GM19438 (cell line): ENCODE measurements at regions not wholly inside any gene's neighbourhood (a gene's known extent, or its start where the extent isn't known, plus 50 kb on each side); places are given as distances from the start of the nearest gene placed in this dataset.
"Not testable (repeated sequence)": the region's sequence is repeated elsewhere in the genome, so short reads cannot be mapped to it uniquely, and the experiment has no call there.

Experiments used
- ATAC-seq: cut with Tn5 transposase; IDR thresholded peaks from one replicate; pipeline ENCODE4 v1.9.1; 2021; ENCODE audit warnings: low read depth; ENCODE audit not compliant: unreplicated experiment

DNA sequence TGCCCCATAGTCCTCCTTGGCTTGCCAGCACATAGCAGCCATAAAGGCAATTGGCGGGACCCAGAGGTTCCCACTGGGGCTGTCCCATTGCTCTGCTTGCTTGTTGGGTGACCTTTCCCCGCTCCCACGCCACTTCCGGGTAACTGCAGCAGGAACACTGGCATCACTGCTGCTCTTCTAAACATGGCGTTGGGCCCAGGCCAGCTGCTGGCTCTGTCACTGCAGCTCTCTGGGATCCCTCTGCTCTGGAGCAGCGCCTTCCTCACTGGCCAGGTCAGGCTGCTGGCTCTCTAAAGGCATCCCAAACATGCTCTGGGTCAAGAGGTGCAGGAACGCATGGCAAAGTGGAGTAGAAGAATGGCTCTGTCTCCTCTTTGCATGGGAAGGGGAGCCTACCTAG, 92.9 kb downstream of the DRD1 start:
- no peak for ATAC-seq

DNA sequence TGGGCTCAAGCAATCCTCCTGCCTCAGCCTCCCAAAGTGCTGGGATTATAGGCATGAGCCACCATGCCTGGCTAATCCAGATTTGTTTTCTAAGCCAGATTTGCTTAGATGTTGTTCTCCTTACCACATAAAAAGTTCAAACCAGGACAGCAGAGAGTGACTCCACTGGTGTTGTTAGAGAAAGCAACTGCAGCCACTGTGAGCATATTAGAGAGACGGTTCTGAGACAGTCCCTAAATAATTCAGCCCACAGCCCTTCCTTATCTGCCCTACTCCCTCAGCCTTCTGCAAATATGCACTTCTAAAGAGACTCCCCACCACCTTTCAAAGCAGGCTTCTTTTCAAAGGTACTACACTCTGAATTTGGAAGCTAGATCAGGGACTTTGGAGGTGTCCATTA, 96.1 kb downstream of the DRD1 start:
- no peak for ATAC-seq

DNA sequence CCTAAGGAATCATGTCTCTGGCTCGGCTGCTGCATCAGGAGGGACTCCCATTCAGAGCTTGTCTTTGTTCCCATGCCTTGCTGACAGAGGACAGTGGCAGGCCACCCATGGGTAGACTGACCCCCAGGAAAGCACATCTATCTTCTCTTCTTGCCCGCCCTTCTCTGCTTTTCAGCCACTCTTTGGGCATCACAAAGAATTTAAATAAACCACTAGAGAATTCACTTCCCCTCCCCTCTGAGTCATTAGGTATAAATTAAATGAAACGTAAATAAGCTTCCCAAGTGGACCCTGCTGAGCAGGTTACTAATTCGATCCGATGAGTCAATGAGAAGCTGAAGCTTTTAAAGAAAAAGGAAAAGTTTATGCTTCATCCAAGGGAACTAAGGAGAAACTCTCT, 97.0 kb downstream of the DRD1 start:
- no peak for ATAC-seq

DNA sequence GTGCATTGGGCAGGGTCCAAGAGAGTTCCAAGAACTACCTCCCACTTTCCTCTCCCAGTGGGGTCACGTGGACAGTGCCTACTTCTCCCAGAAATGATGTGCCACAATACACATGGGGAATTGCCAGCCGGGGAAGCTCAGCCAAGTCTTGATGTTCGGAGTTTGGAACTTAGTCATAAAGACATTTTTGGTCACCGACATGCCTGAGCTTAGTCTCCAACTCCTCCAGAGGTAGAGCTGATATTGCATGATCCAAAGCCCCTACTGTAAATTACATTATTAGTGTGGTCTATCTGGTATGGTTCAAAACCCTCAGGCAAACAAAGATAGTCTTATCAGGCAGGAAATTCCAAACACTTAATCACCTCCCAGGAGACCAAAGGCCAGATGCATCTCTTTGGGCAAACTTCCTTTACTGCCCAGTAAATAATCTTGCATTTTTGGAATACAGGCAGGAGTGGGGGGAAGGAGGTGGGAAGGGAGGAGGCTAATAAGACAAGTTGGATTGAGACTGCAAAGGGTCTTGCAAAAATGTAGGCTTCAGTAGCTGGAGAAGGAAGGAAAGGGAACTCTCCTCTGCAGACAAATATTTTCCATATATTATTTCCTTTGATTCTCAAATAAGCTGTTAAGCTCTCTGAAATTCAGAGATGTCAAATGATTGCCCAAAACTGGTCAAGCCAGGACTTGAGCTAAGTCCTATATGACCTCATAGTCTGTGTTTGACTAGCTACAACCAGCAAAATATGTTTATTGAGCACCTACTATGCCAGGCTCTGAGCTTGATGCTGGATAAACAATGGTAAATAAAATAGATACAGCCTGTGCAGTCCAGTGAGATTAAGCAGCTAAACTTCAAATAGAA, 99.4 kb downstream of the DRD1 start:
- no peak for ATAC-seq

DNA sequence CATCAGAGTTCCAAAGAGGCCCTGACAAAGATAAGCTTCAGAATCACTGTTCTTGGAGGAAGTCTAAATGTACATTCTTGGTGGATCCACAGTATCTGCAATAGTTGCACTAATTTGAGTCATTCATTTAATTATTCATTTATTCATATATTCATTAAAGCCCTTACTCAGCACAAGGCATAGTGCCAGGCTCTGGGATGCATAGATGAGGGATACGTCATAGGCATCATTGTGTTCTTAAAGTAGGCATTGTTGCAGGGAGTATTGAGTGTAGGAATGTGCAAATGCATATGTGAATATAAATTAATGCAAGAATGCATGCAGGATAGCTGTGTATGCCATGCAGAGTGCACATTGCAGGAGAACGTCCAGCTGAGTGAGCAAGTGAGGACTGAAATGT, 100.7 kb downstream of the DRD1 start:
- no peak for ATAC-seq

DNA sequence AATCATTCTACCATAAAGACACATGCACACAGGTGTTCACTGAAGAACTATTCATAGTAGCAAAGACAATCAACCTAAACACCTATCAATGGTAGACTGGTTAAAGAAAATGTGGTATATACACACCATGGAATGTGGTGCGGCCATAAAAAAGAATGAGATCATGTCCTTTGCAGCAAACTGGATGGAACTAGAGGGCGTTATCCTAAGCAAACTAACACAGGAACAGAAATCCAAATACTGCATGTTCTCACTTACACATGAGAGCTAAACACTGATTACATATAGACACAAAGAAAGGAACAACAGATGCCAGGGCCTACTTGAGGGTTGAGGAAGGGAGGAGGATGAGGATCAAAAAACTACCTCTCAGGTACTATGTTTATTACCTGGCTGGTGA, 103.8 kb downstream of the DRD1 start:
- no peak for ATAC-seq

DNA sequence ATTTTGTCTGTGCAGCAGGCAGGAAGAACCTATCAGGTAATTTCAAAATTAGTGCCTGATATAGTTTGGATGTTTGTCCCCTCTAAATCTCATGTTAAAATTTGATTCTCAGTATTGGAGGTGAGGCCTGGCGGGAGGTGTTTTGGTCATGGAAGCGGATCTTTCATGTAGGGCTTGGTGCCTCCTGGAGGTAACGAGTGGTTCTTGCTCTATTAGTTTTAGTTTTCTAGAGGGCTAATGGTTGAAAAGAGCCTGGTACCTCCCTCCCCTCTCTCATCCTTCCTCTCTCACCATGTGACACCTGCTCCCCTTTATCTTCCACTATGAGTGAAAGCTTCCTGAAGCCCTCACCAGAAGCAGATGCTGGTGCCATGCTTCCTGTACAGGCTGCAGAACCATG, 106.3 kb downstream of the DRD1 start:
- no peak for ATAC-seq

DNA sequence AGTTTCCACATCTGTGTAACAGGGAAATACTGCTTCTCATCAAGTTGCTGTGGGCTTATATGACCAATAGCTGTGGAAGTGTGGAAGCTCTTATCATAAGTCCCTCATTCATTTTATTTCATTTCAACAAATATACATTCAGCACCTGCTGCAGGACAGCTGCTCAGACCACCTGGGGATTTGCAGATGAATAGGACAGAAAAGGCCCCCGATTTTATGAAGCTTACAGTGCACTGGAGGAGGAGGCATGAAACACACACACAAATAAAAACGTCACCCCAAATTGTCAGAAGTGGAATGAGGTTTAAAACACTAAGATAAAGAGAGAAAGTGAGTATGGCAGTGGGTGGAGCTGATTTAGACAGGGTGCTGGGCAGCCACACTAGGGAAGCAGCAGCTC, 107.2 kb downstream of the DRD1 start:
- ATAC-seq, result no peak

DNA sequence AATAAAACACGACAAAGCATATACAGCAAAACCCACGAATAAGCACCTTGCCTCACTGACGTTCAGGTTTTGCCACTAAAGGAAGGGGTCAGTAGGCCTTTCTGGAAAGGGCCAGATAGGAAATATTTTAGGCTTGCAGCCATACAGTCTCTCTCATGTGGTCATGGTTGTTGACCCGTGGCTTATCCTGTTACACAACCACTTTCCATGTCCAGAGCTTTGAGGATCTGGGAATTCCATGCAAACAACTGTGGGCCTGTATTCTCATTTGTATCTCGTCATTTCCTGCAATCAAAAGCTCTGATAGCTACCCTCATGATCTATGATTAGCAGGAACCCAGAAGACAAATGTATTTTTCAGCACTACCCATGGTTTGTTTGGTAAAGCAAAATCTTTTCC, 108.3 kb downstream of the DRD1 start:
- no peak for ATAC-seq

DNA sequence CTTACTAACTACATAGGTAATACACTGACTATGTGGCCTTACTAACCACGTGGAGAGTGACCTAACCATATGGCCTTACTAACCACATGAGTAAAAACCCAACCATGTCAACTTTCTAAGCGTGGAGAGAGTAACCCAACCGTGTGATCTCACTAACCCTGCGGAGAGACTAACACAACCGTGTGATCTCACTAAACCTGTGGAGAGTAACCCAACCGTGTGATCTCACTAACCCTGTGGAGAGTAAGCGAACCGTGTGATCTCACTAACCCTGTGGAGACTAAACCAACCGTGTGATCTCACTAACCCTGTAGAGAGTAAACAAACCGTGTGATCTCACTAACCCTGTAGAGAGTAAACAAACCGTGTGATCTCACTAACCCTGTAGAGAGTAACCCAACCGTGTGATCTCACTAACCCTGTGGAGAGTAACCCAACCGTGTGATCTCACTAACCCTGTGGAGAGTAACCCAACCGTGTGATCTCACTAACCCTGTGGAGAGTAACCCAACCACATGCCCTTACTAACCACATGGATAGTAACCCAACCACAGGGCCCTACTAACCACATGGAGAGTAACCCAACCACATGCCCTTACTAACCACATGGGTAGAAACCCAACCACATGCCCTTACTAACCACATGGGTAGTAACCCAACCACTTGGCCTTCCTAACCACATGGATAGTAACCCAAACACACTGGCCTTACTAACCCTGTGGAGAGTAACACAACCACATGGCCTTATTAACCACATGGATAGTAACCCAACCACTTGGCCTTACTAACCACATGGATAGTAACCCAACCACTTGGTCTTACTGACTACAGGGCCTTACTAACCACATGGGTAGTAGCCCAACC, 112.6 kb downstream of the DRD1 start:
- not testable (repeated sequence) for ATAC-seq

DNA sequence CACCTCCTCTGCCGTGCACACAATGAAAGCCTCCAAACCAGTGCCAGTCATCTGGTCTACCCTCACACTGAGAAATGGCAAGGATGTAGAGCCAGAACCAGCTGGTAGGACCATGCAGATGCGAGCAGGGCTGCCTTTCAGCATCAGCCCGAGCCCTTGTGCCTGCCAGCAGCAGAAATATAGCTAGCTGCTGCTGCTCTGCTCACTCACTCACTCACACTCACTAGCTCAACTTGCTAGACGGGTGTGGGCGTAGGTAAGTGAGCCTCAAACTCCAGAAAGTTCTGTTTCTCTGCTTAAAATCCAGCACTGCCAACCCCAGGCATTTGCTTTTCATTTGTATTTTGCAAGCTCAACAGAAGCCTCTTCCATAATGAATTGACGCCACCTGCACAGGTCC, 114.0 kb downstream of the DRD1 start:
- ATAC-seq, result no peak

DNA sequence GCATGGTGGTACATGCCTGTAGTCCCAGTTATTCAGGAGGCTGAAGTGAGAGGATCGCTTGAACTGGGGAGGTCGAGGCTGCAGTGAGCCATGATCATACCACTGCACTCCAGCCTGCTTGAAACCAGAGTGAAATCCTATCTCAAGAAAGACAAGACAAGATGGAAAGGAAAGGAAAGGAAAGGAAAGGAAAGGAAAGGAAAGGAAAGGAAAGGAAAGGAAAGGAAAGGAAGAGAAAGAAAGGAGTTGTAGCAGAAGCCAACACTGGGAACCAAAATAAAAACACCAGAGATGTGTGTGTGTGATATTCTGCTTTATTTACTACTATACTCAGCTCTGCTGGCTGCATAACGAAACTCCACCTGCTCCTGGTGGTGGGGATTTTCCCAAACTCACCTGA, 115.3 kb downstream of the DRD1 start:
- no peak for ATAC-seq

DNA sequence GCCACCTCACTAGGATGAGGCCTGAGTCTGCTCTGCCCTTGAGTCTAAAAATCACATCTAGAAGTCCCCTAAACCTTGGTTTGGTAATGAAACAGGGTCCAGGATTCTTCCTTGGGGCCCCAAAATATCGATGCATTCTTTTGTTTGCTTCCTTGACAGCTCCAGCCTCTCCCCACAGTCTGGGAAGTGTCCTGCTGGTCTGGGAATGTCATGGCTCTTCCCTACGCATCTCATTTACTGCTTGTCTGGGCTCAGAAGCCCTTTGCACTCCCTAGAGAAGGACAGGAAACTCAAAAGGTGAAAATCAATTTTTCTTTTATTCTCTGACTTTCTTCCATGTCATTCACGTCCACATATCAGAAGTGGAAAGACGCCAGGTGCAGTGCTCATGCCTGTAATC, 115.8 kb downstream of the DRD1 start:
- no peak for ATAC-seq

DNA sequence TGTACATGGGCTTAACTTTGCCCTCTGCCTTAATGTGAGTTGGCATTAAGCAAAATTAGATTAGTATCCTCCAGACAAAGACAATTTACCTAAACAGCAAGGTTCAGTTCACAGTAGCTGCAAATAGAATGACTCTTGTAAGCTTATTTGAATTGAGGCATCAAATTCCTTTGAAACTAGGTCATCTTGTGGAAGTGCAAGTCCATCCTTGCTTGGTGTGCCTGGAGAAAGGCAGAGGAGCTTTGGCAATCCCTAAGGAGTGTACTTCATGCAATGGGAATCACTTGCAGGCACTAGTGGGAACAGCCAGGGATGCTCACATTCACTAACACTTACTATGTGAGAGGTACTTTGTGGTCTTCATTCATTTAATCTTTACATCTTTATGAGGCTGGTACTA, 118.3 kb downstream of the DRD1 start:
- ATAC-seq, result no peak

DNA sequence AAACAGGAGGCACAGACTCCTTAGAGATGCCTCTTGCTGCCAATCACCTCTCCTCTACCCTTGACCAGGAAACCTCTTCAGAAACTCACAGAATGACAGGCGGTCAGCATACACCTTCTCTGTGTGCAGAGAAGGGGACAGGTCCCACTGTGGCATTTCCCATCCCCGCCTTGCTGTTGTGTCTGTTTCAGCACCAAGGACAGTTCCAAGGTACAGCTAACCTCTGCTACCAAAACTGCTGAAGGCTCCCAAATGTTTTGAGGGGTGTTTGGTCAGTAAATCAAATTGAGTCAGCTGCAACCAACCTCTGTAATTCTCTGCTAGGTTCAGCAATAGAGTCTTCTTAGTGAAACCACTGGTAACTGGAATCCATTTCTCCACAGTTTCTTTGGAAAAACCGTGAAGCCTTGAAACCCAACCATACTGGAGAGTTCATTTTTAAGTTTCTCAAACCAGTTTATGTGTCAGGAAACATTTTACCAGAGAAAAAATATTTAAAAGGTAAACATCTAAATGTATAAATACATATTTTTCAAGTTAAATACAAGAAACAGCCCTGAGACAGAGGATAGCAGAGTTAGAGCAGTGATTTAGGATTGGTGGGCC, 122.0 kb downstream of the DRD1 start:
- ATAC-seq, result no peak

DNA sequence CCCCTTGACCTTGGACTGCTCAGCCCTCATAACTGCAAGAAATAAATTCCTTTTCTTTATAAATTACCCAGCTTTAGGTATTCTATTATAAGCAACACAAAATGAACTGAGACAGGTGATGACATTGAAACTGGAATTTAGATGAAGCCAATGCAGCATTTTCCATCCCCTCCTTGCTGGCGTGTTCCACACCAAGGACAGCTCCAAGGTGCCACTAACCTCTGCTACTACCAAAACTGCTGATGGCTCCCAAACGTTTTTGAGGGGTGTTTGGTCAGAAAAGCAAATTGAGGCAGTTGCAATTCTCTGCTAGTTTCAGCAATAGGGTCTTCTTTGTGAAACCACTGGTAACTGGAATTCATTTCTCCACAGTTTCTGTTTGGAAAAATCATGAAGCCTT, 124.8 kb downstream of the DRD1 start:
- no peak for ATAC-seq

DNA sequence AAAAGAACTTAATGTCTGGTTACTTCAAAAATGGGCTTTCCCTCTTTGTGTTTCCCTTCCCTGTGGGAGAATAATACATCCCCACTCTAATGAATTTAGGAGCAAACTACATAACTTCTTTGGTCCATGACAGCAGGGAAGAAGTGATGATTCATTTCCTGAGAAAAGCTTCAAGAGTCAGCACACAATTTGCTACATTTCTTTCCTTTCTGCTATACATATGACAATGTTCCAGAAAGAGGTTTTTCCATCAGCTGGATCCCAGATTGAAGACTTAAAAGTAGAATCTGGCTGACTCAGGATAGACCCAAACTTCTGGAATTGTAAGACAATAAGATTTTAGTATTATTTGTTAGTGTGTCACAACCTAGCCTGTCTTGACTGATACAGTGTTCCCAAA, 126.1 kb downstream of the DRD1 start:
- no peak for ATAC-seq

DNA sequence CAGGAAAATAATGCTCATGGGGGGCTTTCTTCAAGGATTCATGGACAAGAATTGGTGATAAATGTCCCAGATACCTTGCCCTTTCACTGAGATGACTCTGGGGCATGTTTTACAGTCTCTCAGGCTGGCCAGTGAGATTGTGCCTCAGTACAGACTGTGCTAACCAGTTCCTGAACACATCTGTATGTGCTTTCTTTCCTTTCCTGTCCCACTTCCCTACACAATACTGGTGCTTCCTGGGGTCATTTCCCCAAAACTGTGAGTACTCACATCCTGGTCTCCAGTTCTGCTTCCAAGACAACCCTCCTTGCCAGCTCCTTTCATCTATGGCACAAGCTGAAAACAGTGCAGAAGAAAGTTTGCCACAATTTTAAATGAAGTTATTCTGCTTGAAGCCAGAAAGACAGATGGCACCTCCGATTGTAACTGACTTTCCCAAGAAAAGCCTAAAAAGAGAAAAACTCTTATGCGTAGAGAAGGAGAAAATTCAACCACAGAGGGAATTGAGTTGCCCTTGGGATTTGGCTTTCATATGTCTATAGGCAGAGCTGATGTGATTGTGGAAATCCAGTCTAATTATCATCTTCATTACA, 134.7 kb downstream of the DRD1 start:
- no peak for ATAC-seq

DNA sequence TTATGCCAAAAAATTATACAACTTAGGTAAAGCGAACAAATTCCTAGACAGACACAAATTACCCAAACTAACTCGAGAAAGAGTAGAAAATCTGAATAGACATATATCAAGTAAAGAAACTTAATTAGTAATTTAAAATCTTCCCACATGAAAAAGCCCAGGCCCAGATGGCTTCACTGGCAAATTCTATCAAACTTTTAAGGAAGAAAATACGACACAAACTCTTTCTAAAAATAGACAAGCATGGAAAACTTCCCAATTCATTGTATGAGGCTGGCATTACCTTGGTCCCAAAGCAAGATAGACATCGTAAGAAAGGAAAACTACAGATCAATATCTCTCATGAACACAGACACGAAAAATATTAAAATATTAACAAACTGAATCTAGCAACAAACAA, 135.3 kb downstream of the DRD1 start:
- ATAC-seq, result no peak

DNA sequence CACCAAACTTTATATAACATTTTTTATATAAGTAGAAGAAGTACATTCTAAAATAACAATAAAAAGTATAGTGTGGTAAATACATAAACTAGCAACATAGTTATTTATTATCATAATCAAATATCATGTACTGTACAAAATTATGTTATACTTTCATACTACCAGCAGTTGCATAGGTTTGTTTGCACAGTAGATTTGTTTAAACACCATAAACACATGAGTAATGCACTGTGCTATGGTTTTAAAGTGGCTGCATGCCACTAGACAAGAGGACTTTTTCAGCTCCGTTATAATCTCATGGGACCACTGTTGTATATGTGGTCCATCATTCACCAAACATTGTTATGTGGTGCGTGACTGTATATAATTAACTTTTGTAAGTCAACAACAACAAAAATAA, 137.6 kb downstream of the DRD1 start:
- no peak for ATAC-seq

DNA sequence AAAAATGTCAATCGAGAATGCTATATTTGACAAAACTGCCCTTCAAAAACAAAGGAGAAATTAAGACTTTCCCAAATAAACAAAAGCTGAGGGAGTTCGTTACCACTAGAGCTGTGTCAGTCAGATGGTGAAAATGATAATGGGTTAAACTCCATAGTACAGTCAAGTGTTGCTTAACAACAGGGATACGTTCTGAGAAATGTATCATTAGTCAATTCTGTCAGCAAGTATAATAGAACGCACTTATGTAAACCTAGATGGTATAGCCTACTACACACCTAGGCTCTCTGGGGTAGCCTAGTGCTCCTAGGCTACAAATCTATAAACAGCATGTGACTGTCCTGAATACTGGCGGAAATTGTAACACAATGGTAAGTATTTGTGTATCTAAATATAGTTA, 138.7 kb downstream of the DRD1 start:
- ATAC-seq, result no peak
